GM18505 (cell line): ENCODE measurements at regions not wholly inside any gene's neighbourhood (a gene's known extent, or its start where the extent isn't known, plus 50 kb on each side); places are given as distances from the start of the nearest gene placed in this dataset.

Experiments used
- ATAC-seq: cut with Tn5 transposase; IDR thresholded peaks from one replicate; pipeline ENCODE4 v1.9.1; 2021; ENCODE audit not compliant: unreplicated experiment
- POLR2A ChIP-seq: IDR thresholded peaks from 4 replicates; pipeline ENCODE4 v1.6.1; 2011; ENCODE audit warnings: borderline replicate concordance; ENCODE audit not compliant: insufficient read depth, insufficient read length; ENCODE audit errors: extremely low read depth

DNA sequence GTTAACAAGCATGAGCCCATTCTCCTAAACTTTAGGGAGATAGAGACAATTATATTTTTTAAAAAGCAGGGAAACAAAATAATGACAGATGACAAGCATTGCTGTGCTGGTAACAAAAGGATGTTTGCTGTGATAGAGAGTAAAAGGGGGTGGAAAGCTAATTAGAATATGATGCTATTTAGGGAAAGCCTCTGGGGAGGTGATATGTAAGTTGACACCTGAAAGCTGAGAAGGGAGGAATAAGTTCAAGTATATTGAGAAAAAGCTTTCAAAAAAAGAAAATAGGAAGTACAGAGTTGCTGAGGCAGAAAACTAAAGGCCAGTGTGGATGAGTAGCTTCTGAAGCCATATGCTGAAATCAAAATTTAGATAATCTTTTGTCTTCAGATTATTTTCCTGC is 565.2 kb upstream of the NRXN1 start:
- ATAC-seq, result no peak

DNA sequence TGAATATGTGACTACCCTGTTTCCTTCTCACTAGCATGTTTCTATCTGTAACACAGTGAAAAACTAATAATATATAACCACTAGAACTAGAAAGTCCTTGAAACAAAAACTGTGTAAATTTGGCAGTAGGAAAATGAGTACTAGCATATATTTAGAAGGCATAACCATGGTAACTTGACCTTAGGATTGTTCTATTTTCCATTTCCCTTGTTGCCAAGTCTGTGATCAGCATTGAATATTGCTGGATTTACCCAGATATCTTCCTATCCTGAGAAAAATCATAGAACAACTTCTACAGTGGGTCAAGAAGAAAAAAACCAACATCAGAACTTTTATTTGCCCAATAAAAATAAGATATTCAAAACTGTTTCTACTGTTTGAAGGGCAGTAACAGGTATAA is 563.9 kb upstream of the NRXN1 start:
- no peak for ATAC-seq
- TF ChIP-seq POLR2A, result no peak

More for the DNA sequence above, 565.2 kb upstream of the NRXN1 start:
- TF ChIP-seq POLR2A, result no peak

DNA sequence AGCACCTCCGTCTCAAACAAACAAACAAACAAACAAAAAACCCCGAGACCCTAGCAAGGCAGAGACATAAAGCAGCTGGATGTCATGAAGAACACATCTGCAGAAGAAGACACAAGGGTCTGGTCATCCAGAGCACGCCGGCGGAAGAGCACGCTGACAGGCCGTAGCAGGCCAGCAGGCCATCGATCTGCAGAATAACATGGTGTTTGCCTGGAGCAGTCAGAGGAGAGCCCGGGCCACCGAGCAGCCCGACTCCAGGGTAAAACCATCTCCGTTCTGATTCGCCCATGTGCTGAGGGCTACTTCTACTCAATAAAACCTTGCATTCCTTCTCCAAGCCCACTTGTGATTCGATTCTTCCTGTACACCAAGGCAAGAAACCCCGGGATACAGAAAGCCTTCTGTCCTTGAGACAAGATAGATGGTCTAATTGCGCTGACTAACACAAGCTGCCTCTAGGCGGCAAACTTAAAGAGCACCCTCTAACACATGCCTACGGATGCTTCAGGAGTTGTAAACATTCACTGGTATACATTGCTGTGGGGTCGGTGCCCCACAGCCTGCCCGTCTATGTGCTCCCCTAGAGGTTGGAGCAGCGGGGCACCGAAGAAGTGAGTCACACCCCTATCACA is 549.8 kb upstream of the NRXN1 start:
- TF ChIP-seq POLR2A, result no peak

GRCh38 chr2:51579412-51579811 is 547.5 kb upstream of the NRXN1 start:
- no peak for ATAC-seq
- no peak for TF ChIP-seq POLR2A

More for the DNA sequence above, 549.8 kb upstream of the NRXN1 start:
- ATAC-seq, result no peak

- no peak for TF ChIP-seq POLR2A
- no peak for ATAC-seq
These were observed 543.2 kb upstream of the NRXN1 start for GRCh38 chr2:51575181-51575580.

DNA sequence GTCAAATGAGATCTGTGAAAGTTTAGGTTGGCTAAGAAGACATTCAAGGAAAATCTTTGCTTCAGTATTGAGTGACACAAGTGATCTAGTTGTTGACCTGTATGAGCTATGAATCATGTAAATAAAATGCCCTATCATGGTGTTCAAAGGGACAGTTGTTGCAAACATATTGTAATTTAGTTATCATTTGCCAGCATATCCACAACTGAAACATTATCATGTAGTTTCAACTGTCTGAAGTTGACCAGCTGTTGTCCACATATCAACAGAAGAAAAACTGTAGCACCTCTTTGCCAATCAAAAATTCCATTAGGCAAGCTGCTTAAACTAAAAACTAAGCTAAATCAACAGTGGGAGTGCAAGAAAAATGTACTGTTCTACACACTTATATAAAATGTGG is 527.1 kb upstream of the NRXN1 start:
- no peak for TF ChIP-seq POLR2A
- no peak for ATAC-seq

DNA sequence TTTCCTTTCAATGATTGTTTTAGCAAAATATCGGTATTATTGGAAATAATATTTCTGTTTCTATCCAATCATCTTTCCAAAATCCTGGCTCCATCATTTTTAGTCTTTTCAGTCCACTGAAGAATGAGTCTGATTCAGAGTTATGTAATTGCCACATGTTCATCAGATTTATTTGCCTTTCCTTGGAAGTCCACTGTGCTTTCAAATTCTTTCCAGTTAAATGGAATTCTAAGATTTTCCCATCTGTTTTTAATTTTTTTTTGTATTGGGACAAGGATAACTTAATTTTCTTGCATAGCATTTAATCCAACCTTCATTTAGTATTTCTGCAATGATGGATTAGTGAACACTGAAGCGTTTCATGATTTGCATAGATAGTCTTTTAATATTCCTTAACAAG is 521.5 kb upstream of the NRXN1 start:
- ATAC-seq, result no peak
- no peak for TF ChIP-seq POLR2A

DNA sequence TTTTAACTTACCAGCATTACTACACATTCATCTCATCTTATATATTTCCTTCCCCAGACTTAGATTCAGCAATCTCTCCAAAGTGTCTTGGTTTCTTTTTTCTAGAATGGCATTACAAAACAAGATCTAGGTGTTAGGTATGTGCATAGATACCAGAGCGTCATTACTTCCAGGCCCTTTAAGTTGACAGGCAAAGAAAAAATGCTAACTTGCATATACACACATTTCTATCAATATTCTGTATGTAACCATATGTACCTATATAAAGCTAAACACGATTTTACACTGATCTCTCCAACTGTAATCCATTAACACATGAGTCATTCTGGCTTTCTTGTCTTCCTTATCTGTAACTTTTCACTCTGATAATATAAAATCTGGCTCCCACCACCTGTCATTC is 503.8 kb upstream of the NRXN1 start:
- ATAC-seq, result no peak
- no peak for TF ChIP-seq POLR2A

DNA sequence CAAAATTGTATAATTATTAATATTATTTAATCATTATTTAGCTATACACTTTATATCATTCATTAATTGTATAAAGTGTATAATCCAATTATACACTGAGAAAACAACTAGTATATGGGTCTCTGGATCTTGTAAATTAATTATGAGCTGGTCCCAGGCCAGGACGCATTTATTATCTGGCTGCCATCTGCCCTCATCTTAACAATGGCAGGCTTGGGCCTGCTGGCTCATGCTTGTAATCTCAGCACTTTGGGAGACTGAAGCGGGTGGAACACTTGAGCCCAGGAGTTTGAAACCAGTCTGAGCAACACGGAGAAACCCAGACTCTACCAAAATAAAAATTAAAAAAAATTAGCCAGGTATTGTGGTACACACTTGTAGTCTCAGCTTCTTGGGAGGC is 502.2 kb upstream of the NRXN1 start:
- no peak for ATAC-seq
- no peak for TF ChIP-seq POLR2A

DNA sequence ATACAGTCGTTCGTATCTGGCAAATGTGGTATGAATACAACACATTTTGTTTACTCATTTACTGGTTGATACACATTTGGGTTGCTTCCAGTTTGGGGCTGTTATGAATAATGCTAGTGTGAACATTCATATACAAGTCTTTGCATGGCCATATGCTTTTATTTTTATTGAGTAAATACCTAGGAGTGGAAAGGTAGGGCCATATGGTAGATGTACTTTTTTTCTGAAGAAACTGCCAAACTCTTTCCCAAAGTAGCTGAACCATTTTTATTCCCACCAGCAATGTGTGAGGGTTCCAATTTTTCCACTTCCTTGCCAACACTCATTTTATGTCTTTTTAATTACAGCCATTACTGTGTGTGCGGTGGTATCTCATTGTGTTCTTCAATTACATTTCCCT is 496.2 kb upstream of the NRXN1 start:
- ATAC-seq, result no peak

GRCh38 chr2:51526766-51527165 is 494.8 kb upstream of the NRXN1 start:
- TF ChIP-seq POLR2A, result no peak
- no peak for ATAC-seq

More for the DNA sequence above, 496.2 kb upstream of the NRXN1 start:
- TF ChIP-seq POLR2A, result no peak

- no peak for TF ChIP-seq POLR2A
- no peak for ATAC-seq
These were observed 484.7 kb upstream of the NRXN1 start for GRCh38 chr2:51516667-51517066.

GRCh38 chr2:51511002-51511401 is 479.1 kb upstream of the NRXN1 start:
- no peak for TF ChIP-seq POLR2A
- ATAC-seq, result peak; percentile 46

- ATAC-seq, result no peak
- no peak for TF ChIP-seq POLR2A
These were observed 478.4 kb upstream of the NRXN1 start for GRCh38 chr2:51510303-51510702.

- TF ChIP-seq POLR2A, result no peak
- ATAC-seq, result no peak
These were observed 473.6 kb upstream of the NRXN1 start for GRCh38 chr2:51505533-51505932.

GRCh38 chr2:51490576-51491234 is 458.8 kb upstream of the NRXN1 start:
- TF ChIP-seq POLR2A, result no peak
- no peak for ATAC-seq

DNA sequence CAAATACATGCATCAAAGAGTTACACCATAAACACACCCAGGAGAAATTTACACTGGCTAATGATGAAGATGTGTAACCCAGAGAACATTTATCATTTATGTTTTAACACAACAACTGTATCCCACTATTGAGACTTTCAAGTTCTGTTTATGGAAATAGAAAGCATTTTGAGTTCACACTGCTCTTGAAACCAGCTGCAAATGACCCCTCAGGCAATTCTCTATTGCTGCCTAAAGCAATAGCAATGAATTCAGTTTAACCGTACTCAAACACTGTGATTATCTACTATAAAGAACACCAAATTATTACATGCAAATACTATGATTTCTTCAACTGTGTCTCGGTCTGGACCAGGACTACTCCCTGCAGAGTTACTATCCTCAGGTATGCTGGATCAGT is 452.7 kb upstream of the NRXN1 start:
- no peak for TF ChIP-seq POLR2A
- ATAC-seq, result no peak
